Glutamatergic neuron (in vitro differentiated cells): ENCODE measurements at regions not wholly inside any gene's neighbourhood (a gene's known extent, or its start where the extent isn't known, plus 50 kb on each side); places are given as distances from the start of the nearest gene placed in this dataset.

Experiments used
- DNase-seq: peaks from one replicate; pipeline ENCODE4 v3.0.0; 2022
- H3K27ac Mint-ChIP-seq: one replicate; pipeline ENCODE4 v1.8.0; 2020; ENCODE audit warnings: mild to moderate bottlenecking, mixed read lengths, inconsistent platforms; ENCODE audit not compliant: unreplicated experiment
- H3K27me3 Mint-ChIP-seq: one replicate; pipeline ENCODE4 v1.8.0; 2020; ENCODE audit warnings: mild to moderate bottlenecking, moderate library complexity, mixed read lengths, inconsistent platforms; ENCODE audit not compliant: unreplicated experiment
- H3K36me3 Mint-ChIP-seq: one replicate; pipeline ENCODE4 v1.8.0; 2020; ENCODE audit warnings: mild to moderate bottlenecking, mixed read lengths, inconsistent platforms; ENCODE audit not compliant: unreplicated experiment
- H3K4me1 Mint-ChIP-seq: one replicate; pipeline ENCODE4 v1.8.0; 2020; ENCODE audit warnings: mild to moderate bottlenecking, low read depth, mixed read lengths, inconsistent platforms; ENCODE audit not compliant: unreplicated experiment
- H3K4me3 Mint-ChIP-seq: one replicate; pipeline ENCODE4 v1.8.0; 2020; ENCODE audit warnings: mild to moderate bottlenecking, mixed read lengths, inconsistent platforms; ENCODE audit not compliant: unreplicated experiment
- H3K9me3 Mint-ChIP-seq: one replicate; pipeline ENCODE4 v1.8.0; 2020; ENCODE audit warnings: mild to moderate bottlenecking, moderate library complexity, mixed read lengths, inconsistent platforms; ENCODE audit not compliant: unreplicated experiment
- CTCF ChIP-seq: fragments of 200-600 bp; sonication (generic); IDR thresholded peaks from one replicate; pipeline ENCODE4 v1.5.0; 2021; ENCODE audit not compliant: partially characterized antibody, unreplicated experiment

GRCh38 chr14:101118233-101118632 is 214.7 kb upstream of the RTL1 start:
- Mint-ChIP-seq H3K4me1 (peaks cover 4% of the 10 kb centered on the region), H3K4me3 (no peak overlapping the region), H3K27me3 (peaks cover 2% of the 10 kb centered on the region), H3K9me3 (peaks cover 3% of the 10 kb centered on the region), H3K27ac (no peak overlapping the region), H3K36me3 (no peaks in the 10 kb centered on the region)
- no peak for TF ChIP-seq CTCF
- DNase-seq, result no peak

DNA sequence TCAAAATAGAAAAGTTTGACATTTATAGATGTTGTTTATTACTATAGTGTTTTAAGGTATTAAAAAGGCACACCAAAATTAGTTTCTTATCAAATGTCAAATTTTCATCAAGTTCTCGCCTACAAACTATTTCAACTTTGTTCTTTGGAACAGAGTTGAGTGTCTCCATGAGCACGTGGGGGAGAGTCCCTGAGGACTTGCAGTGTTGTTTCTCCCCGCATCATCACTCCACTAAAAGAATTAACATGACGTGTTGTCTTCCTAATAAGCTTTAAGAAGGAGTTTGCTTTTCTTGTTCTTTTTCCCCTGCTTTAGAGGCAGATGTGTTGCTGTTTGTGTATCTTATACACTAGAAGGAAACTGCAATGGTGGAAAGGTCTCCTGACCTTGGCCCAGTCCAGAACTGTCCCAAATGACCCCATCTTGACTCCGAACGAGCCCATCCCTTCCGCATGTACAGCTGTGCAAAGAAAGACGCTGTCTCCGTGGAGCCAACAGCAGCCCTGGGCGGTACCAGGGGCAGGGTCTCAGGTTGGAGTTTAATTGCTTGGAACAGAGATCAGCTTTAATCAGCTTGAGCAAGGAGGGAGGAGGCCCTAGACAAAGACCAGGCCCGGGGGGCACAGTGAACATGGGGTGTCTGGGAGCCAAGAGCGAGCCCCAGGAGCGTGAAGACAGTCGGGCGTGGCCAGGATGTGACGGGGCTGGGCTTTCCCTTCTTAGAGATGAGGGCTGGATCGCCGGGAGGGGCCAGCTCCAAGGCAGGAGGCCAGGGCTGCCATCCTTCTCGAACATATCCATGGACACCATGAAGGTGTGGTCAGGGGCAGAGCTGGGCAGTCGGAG is 215.4 kb upstream of the RTL1 start:
- Mint-ChIP-seq H3K4me3 (no peak overlapping the region), H3K36me3 (no peaks in the 10 kb centered on the region), H3K4me1 (peaks cover 4% of the 10 kb centered on the region), H3K9me3 (peaks cover 3% of the 10 kb centered on the region), H3K27ac (no peak overlapping the region), H3K27me3 (peaks cover 3% of the 10 kb centered on the region)
- DNase-seq, result no peak
- no peak for TF ChIP-seq CTCF

DNA sequence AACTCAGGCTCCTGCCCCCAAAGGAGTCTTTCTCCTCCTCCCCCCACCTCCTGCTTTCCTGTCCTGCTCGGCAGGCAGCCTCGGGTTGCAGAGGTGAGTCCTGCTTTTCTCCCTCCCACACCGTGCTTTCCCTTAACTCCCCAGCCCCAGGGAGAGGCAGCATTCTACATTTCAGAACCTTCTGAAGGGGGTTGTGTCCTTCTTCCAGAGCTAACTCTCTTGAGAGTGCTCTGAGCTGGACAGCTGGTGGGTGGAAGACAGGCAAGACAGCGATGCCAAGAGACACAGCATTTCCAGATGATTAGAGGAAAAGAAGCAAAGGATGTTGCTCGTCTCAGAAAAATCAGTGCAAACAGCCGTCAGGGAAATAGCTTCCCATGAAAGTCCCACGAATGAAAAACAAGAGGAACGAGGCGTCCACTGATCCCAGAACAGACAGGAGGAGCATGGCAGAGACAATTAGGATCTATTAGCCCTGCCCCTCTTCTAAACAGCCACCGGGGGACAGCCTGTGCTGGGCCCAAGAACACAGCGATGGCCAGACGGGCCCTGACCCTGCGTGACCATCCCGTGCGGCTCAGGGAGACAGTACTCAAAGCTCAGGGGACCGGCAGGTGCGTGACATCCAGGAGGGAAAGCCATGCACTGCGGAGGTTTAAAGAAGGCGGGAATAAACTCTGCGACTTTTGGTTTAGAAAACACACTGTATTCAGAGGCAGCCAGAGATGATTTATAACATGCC is 216.5 kb upstream of the RTL1 start:
- DNase-seq, result peak; percentile 24
- no peak for TF ChIP-seq CTCF
- Mint-ChIP-seq H3K9me3 (peaks cover 3% of the 10 kb centered on the region), H3K4me1 (peaks cover 4% of the 10 kb centered on the region), H3K36me3 (no peaks in the 10 kb centered on the region), H3K27ac (no peak overlapping the region), H3K4me3 (no peak overlapping the region), H3K27me3 (peaks cover 3% of the 10 kb centered on the region)

DNA sequence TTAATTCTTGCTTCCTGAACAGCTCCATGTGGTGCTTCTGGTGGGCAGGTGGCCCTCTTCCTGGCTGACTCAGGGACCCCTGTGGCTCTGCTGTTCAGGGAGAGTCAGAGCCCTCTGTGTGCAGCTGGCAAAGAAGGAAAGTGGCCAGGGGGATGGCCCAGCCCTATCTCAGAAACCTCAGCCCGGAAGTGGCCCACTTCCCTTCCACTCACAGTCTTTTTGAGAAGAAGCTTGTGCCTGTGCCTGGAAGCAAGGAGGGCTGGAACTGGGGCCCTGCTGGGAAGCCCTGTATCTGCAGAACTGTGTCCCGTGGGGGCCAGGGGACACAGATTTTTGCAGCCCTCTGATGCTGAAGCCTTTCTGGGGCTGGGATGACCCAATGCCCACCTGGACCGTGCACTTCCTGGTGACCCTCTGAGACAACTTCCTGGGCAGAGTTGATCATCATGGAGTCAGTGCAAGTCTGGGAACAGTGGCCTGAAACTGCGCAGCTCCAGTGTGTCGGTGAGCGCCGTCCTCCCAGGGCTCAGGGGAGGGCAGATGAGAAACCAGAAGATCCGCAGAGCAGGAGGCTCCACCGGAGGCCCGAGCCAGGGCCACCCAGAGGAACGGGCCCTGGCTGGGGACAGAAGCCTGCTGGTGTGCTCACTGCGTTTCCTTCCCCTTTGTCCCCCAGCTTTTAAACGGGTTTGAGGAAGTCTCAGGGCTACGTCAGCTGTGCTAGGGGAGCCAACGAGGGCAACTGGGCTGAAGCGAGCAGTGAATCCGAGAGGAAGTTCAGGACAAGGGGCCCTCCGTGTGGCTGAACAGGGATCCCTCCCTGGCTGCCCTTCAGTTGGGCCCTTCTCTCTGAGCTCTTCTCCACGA is 217.4 kb upstream of the RTL1 start:
- no peak for DNase-seq
- Mint-ChIP-seq H3K36me3 (no peaks in the 10 kb centered on the region), H3K9me3 (peaks cover 3% of the 10 kb centered on the region), H3K27ac (no peak overlapping the region), H3K4me1 (peaks cover 4% of the 10 kb centered on the region), H3K4me3 (no peak overlapping the region), H3K27me3 (peaks cover 3% of the 10 kb centered on the region)
- no peak for TF ChIP-seq CTCF
